Naive thymus-derived CD4-positive, alpha-beta T cell (primary cell): ENCODE measurements at regions not wholly inside any gene's neighbourhood (a gene's known extent, or its start where the extent isn't known, plus 50 kb on each side); places are given as distances from the start of the nearest gene placed in this dataset.

Experiments used
- ATAC-seq: fragments of 150-1000 bp; cut with Tn5 transposase; 2 replicates; pipeline ENCODE4 v1.10.0; 2021; ENCODE audit warnings: mild to moderate bottlenecking, moderate library complexity
- CTCF ChIA-PET: fragments of 350-600 bp; sonication (Branson Sonifier 250); formaldehyde crosslinking; loops from one replicate; lab custom pipeline; 2021; ENCODE audit warnings: antibody characterized with exemption; lab: Charles Lee
- POLR2A ChIA-PET: fragments of 350-600 bp; sonication (Branson Sonifier 250); formaldehyde crosslinking; loops from one replicate; lab custom pipeline; 2021; ENCODE audit warnings: antibody characterized with exemption, inconsistent platforms; lab: Charles Lee
- DNase-seq, 9 donors: peaks; one replicate each; pipeline versions ENCODE4 v3.0.0 to v3.0.0-alpha.2; 2020 to 2022; ENCODE audit warnings: mixed read lengths in 1 of 9
- H3K27ac ChIP-seq: one replicate; pipeline ENCODE4 v1.7.0; 2013; ENCODE audit warnings: mild to moderate bottlenecking, low read depth, low read length, moderate library complexity
- H3K27me3 ChIP-seq, 2 donors: one replicate each; pipeline ENCODE4 v1.7.0; 2013; ENCODE audit warnings: low read length in 2 of 2, mild to moderate bottlenecking in 2 of 2, moderate library complexity in 2 of 2; ENCODE audit not compliant: control insufficient read depth in 2 of 2, insufficient read depth in 2 of 2
- H3K36me3 ChIP-seq, 3 experiments: 1 replicate in 2 of 3; 2 replicates in 1 of 3; pipeline ENCODE4 v1.7.0; 2013; ENCODE audit warnings: low read length in 3 of 3, mild to moderate bottlenecking in 3 of 3, moderate library complexity in 1 of 3; ENCODE audit not compliant: insufficient read depth in 3 of 3, control insufficient read depth in 2 of 3
- H3K4me1 ChIP-seq, 2 donors: one replicate each; pipeline ENCODE4 v1.7.0; 2013; ENCODE audit warnings: low read length in 2 of 2, mild to moderate bottlenecking in 2 of 2, moderate library complexity in 1 of 2; ENCODE audit not compliant: control insufficient read depth in 2 of 2, insufficient read depth in 2 of 2
- H3K4me3 ChIP-seq: 2 replicates; pipeline ENCODE4 v1.7.0; 2013; ENCODE audit warnings: mild to moderate bottlenecking, low read length
- H3K9me3 ChIP-seq, 3 experiments: 1 replicate in 2 of 3; 2 replicates in 1 of 3; pipeline ENCODE4 v1.7.0; 2013; ENCODE audit warnings: low read length in 3 of 3; ENCODE audit not compliant: control insufficient read depth in 2 of 3
- H3K27ac Mint-ChIP-seq, 9 donors: one replicate each; pipeline ENCODE4 v1.8.0; 2020 to 2022; ENCODE audit warnings: mixed read lengths in 9 of 9, mild to moderate bottlenecking in 8 of 9, moderate library complexity in 5 of 9, inconsistent platforms in 2 of 9
- H3K27me3 Mint-ChIP-seq, 5 donors: one replicate each; pipeline ENCODE4 v1.8.0; 2021 to 2022; ENCODE audit warnings: mixed read lengths in 5 of 5, mild to moderate bottlenecking in 1 of 5
- H3K36me3 Mint-ChIP-seq, 5 donors: one replicate each; pipeline ENCODE4 v1.8.0; 2020 to 2022; ENCODE audit warnings: mixed read lengths in 5 of 5, mild to moderate bottlenecking in 3 of 5, inconsistent platforms in 1 of 5
- H3K4me1 Mint-ChIP-seq, 7 donors: one replicate each; pipeline ENCODE4 v1.8.0; 2020 to 2022; ENCODE audit warnings: mixed read lengths in 7 of 7, mild to moderate bottlenecking in 3 of 7, inconsistent platforms in 1 of 7
- H3K4me3 Mint-ChIP-seq, 10 donors: one replicate each; pipeline ENCODE4 v1.8.0; 2020 to 2022; ENCODE audit warnings: mild to moderate bottlenecking in 10 of 10, mixed read lengths in 10 of 10, moderate library complexity in 6 of 10, inconsistent platforms in 2 of 10
- H3K9me3 Mint-ChIP-seq, 11 donors: one replicate each; pipeline ENCODE4 v1.8.0; 2020 to 2022; ENCODE audit warnings: mixed read lengths in 11 of 11, mild to moderate bottlenecking in 4 of 11, inconsistent platforms in 1 of 11, moderate library complexity in 1 of 11
- intact Hi-C, 2 donors: fragments of 100-400 bp; cut with micrococcal nuclease; formaldehyde crosslinking; loops; one replicate each; pipeline ENCODE4 v1.15.1; 2023

- ChIA-PET CTCF (no interaction called here), POLR2A (no interaction called here)
These were observed 409.5 kb upstream of the PROK2 start for GRCh38 chr3:72194458-72194857.

GRCh38 chr3:72193771-72194430 is 409.0 kb upstream of the PROK2 start:
- H3K27ac Mint-ChIP-seq: no peak overlapping the region
- H3K27ac ChIP-seq: no peak overlapping the region

More at GRCh38 chr3:72194458-72194857, 409.5 kb upstream of the PROK2 start:
- DNase-seq (no peak), ATAC-seq (no peak)
- Mint-ChIP-seq H3K4me1 (peaks cover 0 to 7% (median 3%) of the 10 kb centered on the region in 7 donors), H3K9me3 (peaks cover 0 to 21% (median 5%) of the 10 kb centered on the region in 11 donors), H3K27ac (no peak overlapping the region), H3K36me3 (peaks cover 0 to 6% (median 3%) of the 10 kb centered on the region in 5 donors), H3K4me3 (no peak overlapping the region), H3K27me3 (peaks cover 0 to 4% (median 0%) of the 10 kb centered on the region in 5 donors)
- Histone ChIP-seq H3K36me3 (no peaks in the 10 kb centered on the region), H3K4me1 (no peaks in the 10 kb centered on the region), H3K9me3 (no peaks in the 10 kb centered on the region), H3K27ac (no peak overlapping the region), H3K27me3 (no peaks in the 10 kb centered on the region), H3K4me3 (no peak overlapping the region)
- intact Hi-C loops: no loop called here

GRCh38 chr3:72192572-72192971 is 407.6 kb upstream of the PROK2 start:
- H3K36me3 ChIP-seq: no peaks in the 10 kb centered on the region
- DNase-seq (no peak), ATAC-seq (no peak)
- peaks cover 0 to 6% (median 3%) of the 10 kb centered on the region in 5 donors for H3K36me3 Mint-ChIP-seq
- ChIA-PET CTCF (no interaction called here), POLR2A (interaction anchor here (0.8 kb wide), 1 partner anchor 155 kb away, joined by 3 read pairs; no protein-coding TSS in a partner anchor)
- no peak overlapping the region for H3K4me3 ChIP-seq
- H3K4me3 Mint-ChIP-seq: no peak overlapping the region
- H3K27me3 ChIP-seq: no peaks in the 10 kb centered on the region
- peaks cover 0 to 4% (median 0%) of the 10 kb centered on the region in 5 donors for H3K27me3 Mint-ChIP-seq
- no peak overlapping the region for H3K27ac ChIP-seq
- H3K4me1 Mint-ChIP-seq: peaks cover 0 to 17% (median 15%) of the 10 kb centered on the region in 7 donors
- intact Hi-C loops: no loop called here
- no peaks in the 10 kb centered on the region for H3K4me1 ChIP-seq
- peaks cover 0 to 14% (median 5%) of the 10 kb centered on the region in 11 donors for H3K9me3 Mint-ChIP-seq
- H3K9me3 ChIP-seq: no peaks in the 10 kb centered on the region
- H3K27ac Mint-ChIP-seq: no peak overlapping the region

More at GRCh38 chr3:72193771-72194430, 409.0 kb upstream of the PROK2 start:
- no peaks in the 10 kb centered on the region for H3K9me3 ChIP-seq
- ChIA-PET POLR2A (no interaction called here), CTCF (no interaction called here)
- peaks cover 0 to 4% (median 0%) of the 10 kb centered on the region in 5 donors for H3K27me3 Mint-ChIP-seq
- no peaks in the 10 kb centered on the region for H3K36me3 ChIP-seq
- H3K27me3 ChIP-seq: no peaks in the 10 kb centered on the region
- peaks cover 0 to 11% (median 8%) of the 10 kb centered on the region in 7 donors for H3K4me1 Mint-ChIP-seq
- H3K9me3 Mint-ChIP-seq: peaks cover 0 to 15% (median 5%) of the 10 kb centered on the region in 11 donors
- no peak for DNase-seq
- ATAC-seq: no peak
- H3K36me3 Mint-ChIP-seq: peaks cover 0 to 6% (median 3%) of the 10 kb centered on the region in 5 donors
- H3K4me3 ChIP-seq: no peak overlapping the region
- no peak overlapping the region for H3K4me3 Mint-ChIP-seq
- no peaks in the 10 kb centered on the region for H3K4me1 ChIP-seq
- intact Hi-C loops: no loop called here

GRCh38 chr3:72191209-72191960 is 406.4 kb upstream of the PROK2 start:
- POLR2A ChIA-PET: no interaction called here
- H3K27ac ChIP-seq: no peak overlapping the region
- H3K27me3 Mint-ChIP-seq: peaks cover 0 to 4% (median 0%) of the 10 kb centered on the region in 5 donors
- H3K9me3 Mint-ChIP-seq: peaks cover 0 to 14% (median 5%) of the 10 kb centered on the region in 11 donors
- no peaks in the 10 kb centered on the region for H3K9me3 ChIP-seq
- H3K4me1 Mint-ChIP-seq: peaks cover 0 to 20% (median 15%) of the 10 kb centered on the region in 7 donors
- no peaks in the 10 kb centered on the region for H3K4me1 ChIP-seq
- intact Hi-C loops: no loop called here
- DNase-seq: no peak
- H3K27me3 ChIP-seq: no peaks in the 10 kb centered on the region
- H3K27ac Mint-ChIP-seq: no peak overlapping the region
- H3K4me3 ChIP-seq: no peak overlapping the region
- ATAC-seq: no peak
- H3K4me3 Mint-ChIP-seq: no peak overlapping the region
- CTCF ChIA-PET: no interaction called here
- no peaks in the 10 kb centered on the region for H3K36me3 ChIP-seq
- peaks cover 0 to 6% (median 3%) of the 10 kb centered on the region in 5 donors for H3K36me3 Mint-ChIP-seq

- ChIA-PET CTCF (no interaction called here), POLR2A (no interaction called here)
- ATAC-seq: no peak
- Histone ChIP-seq H3K27me3 (no peaks in the 10 kb centered on the region), H3K4me1 (no peaks in the 10 kb centered on the region), H3K27ac (no peak overlapping the region), H3K4me3 (no peak overlapping the region), H3K36me3 (no peaks in the 10 kb centered on the region), H3K9me3 (no peaks in the 10 kb centered on the region)
- intact Hi-C loops: no loop called here
- Mint-ChIP-seq H3K4me3 (no peak overlapping the region), H3K27ac (no peak overlapping the region), H3K9me3 (peaks cover 0 to 14% (median 5%) of the 10 kb centered on the region in 11 donors), H3K27me3 (no peaks in the 10 kb centered on the region), H3K4me1 (peaks cover 0 to 23% (median 15%) of the 10 kb centered on the region in 7 donors), H3K36me3 (peaks cover 0 to 6% (median 3%) of the 10 kb centered on the region in 5 donors)
- no peak for DNase-seq
These were observed 405.1 kb upstream of the PROK2 start for GRCh38 chr3:72190050-72190449.

GRCh38 chr3:72189339-72189738 is 404.4 kb upstream of the PROK2 start:
- H3K27ac ChIP-seq: no peak overlapping the region
- Mint-ChIP-seq H3K27me3 (no peaks in the 10 kb centered on the region), H3K4me3 (no peak overlapping the region), H3K4me1 (peaks cover 0 to 23% (median 15%) of the 10 kb centered on the region in 7 donors), H3K36me3 (peaks cover 0 to 6% (median 3%) of the 10 kb centered on the region in 5 donors), H3K27ac (peak overlapping the region in 1 of 9 donors; percentile 9), H3K9me3 (peaks cover 0 to 14% (median 5%) of the 10 kb centered on the region in 11 donors)
- no peak for ATAC-seq
- intact Hi-C loops: no loop called here
- ChIA-PET CTCF (no interaction called here), POLR2A (interaction anchor here (0.5 kb wide), 1 partner anchor 256 kb away, joined by 3 read pairs; no protein-coding TSS in a partner anchor)
- H3K9me3 ChIP-seq: no peaks in the 10 kb centered on the region
- no peak overlapping the region for H3K4me3 ChIP-seq
- DNase-seq: peak in 1 of 9 donors; percentile 7
- no peaks in the 10 kb centered on the region for H3K27me3 ChIP-seq
- H3K4me1 ChIP-seq: no peaks in the 10 kb centered on the region
- H3K36me3 ChIP-seq: no peaks in the 10 kb centered on the region
